CD4-positive, alpha-beta T cell treated with Interleukin-12 subunit alpha and Interleukin-12 subunit beta, for 1 hour (primary cell): ENCODE measurements at regions not wholly inside any gene's neighbourhood (a gene's known extent, or its start where the extent isn't known, plus 50 kb on each side); places are given as distances from the start of the nearest gene placed in this dataset.

Experiments used
- DNase-seq: peaks from one replicate; pipeline ENCODE4 v3.0.0-alpha.2; 2020

- DNase-seq = no peak
Measured at GRCh38 chr14:94682061-94682516, 69.9 kb downstream of the SERPINA3 start.

- DNase-seq = no peak
Measured at GRCh38 chr14:94681300-94682060, 69.3 kb downstream of the SERPINA3 start.

DNA sequence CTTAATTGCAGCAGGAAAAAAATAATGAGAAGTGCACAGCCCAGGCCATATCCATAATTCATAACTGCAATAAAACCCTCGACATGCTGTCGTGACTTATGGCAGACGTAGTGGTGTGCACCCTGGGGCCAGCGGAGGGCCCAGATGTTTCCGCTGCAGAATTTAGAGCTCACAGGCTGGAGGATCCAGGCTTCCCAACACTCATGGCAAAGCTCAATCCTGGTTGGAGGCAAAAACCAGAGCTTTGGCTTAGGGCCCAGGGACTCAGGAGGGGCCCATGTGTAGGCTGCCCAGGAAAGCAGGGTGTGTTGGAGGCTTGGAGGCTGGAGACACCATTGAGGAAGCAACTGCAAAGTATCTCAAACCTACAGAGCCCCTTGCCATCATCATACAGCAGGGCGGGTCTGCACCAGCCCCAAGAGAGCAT lies 68.7 kb downstream of the SERPINA3 start:
- DNase-seq = no peak

DNA sequence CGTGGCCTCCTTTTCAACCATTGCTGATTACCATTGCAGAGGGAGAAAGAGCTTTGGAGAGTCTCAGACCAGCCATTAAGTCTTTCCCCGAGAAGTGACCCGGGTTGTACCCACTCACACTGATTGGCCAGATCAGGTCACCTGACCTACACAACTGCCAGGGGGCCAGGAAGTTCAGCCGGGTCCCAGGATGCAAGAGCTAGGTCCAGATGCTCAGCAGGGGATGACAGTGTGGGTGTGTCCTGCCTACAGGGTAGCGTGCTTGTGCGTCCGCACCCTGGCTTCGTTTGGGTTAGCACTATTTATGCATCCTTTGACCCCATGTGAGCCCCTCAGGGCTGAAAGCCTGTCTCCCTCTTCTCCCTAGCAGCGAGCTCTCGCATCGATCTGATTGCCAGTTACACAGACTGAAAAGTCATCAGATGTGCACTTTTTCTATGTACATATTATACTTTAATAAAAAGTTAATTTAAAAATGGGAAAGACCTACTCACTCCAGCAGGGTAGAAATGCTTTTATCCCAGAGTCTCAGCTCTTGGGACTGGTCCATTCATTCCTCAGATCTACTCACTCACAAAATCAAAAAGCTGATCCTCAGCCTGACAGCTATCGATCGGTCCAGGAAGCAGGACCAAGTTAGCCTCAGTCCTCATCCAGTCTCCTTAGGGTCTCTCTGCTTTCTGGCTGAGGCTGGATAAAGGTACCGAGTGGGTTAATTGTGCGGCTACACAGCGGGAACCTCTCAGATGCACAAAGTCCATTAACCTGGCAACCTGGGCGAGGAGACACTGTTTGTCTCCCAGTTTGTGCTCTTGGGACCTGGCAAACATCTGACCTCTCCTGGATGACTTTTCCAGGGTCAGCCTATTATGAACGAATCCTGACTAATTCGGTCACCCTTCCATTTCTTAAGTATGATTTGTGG lies 68.0 kb downstream of the SERPINA3 start:
- no peak for DNase-seq

DNA sequence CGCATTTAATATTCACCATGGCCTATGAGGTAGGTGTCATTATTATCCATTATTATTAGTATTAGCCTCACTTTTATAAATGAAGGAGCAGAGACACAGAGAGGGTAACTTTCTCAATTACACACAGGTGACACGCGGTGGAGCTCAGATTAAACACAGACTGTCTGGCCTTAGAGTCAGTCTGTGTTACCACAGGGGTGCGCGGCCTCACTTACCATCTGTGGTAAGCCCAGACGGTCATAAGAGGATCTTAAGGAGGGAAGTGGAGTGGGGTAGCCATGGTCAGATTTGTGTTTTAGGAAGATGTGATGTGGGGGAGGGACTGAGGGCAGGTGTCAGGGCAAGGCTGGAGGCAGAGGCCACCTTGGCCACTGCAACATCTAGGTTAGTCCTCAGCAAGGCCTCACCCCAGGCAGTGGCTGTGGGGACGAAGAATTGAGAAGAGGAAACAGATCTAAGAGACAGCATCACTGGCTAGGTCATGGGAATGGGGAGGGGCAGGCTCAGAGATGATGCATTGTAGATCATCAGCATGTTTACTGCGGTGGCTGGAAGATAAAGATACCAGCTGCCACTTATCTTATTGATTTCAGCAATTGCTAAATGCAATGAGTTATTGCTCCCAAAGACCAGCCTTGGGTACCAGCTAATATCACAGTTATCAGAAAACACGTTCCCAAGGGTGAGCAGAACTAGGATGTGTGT lies 67.1 kb downstream of the SERPINA3 start:
- no peak for DNase-seq

- DNase-seq = no peak
Measured at GRCh38 chr14:94677747-94678146, 65.6 kb downstream of the SERPINA3 start.

GRCh38 chr14:94677213-94677612 lies 65.0 kb downstream of the SERPINA3 start:
- DNase-seq = no peak

DNA sequence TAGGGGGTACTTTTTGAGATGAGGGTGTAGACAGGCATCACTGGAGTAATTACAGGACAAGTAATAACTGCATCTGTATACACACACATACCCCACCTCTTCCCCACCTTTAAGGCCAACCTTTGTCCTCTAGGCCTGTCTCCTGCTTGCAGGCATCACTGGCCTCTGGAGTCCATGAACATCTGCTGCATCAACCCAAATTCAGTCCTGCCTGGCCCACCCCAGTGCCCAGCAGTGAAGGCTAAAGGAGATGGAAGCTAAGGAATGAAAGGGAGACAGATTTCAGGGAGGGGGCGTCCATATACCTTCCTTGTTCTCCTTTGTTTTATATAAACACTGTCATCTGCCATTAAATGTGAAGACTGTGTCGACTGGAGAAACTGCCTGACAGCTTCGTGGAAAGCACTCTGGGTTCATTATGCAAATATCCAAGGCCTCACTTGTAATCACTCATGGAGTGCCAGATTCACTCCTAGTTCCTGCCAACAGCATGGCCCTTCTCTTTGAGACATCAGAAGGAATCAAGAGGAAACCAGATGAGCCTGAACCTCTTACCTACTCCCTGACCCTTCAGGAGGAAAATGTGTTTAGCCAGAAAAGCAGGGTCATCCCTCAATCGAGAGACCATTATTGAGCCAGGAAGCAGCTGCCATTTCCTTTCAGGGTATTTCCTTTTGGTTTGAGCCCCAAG lies 64.4 kb downstream of the SERPINA3 start:
- no peak for DNase-seq

DNA sequence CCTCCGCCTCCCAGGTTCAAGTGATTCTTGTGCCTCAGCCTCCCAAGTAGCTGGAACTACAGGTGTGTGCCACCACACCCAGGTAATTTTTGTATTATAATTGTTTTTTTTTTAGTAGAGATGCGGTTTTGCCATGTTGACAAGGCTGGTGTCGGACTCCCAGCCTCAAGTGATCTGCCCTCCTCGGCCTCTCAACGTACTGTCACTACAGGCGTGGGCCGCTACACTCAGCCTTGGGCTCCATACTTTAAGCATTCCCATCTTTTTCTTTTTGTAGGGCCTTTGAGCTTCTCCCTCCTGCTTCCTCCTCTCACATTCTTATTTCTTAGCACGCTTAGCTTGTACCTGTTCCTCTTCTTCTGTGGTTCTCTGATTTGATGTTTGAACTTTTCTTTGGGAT lies 62.8 kb downstream of the SERPINA3 start:
- DNase-seq = no peak

DNA sequence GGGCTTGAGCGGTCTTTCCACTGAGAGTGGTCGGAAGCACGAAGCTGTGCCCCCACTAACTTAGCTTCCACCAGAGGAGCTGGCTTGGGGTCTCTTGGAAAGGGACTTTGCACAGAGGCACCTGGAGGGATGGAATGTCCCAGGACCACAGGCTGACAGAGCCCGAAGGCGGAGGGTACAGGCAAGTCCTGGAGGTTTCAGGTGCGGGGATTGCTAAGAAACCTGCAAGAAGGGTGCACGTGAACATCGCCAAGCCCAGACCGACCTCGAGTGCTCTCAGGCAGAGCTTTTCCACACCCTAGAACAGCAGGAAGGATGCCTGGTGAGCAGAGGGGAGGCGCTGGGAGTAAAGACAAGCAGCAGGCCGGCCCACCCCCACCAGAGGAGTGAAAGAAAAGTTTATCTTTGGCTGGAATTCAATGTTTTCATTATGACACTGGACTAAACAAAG lies 61.6 kb downstream of the SERPINA3 start:
- no peak for DNase-seq
